ENCODE measurements at regions not wholly inside any gene's neighbourhood (a gene's known extent, or its start where the extent isn't known, plus 50 kb on each side); places are given as distances from the start of the nearest gene placed in this dataset.

GRCh38 chr1:189429610-189430009 lies 1048.1 kb downstream of the BRINP3 start:
- TF ChIP-seq CTCF (conservative IDR thresholded peaks at IDR 0.05; ENCODE audit: low read length) (peak; percentile 81), EZH2phosphoT487 (IDR thresholded peaks at IDR 0.05; ENCODE audit: borderline replicate concordance, low read depth, low read length) (no peak)

Data from OCI-LY7 (cell line).